Body of pancreas (tissue), 4 donors: ENCODE measurements at regions not wholly inside any gene's neighbourhood (a gene's known extent, or its start where the extent isn't known, plus 50 kb on each side); places are given as distances from the start of the nearest gene placed in this dataset.

ENCODE experiments used
- CTCF ChIP-seq, 7 experiments: fragments of 450-650 bp in 4 of 7; fragments of 200-600 bp in 3 of 7; sonication (generic) in 3 of 7; IDR thresholded peaks; one replicate each; pipeline ENCODE4 v1.5.1; 2016 to 2019; ENCODE audit warnings: antibody characterized with exemption in 7 of 7
- POLR2A ChIP-seq, 3 donors: fragments of 450-650 bp; IDR thresholded peaks; one replicate each; pipeline ENCODE4 v1.6.1; 2016; ENCODE audit warnings: antibody characterized with exemption in 3 of 3, mild to moderate bottlenecking in 2 of 3

DNA sequence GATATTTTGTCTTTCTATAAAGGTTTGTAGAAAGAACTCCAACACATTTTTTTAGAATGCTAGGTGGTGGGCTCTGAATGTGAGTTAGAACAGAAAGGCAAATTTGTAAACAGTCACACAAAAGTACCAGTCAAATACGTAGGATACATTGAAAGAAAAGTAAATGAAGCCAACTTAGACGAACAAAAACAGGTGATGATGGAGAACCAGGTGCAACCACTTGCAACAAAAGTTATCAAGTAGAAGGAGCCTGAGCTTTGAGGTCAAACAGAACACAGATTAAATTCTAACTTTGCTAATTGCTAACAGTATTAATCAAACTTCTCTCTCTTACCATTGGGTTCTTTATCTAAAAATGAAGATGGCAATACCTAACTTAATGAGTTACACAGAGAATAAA lies 62.7 kb upstream of the DAPP1 start:
- TF ChIP-seq CTCF (IDR thresholded peaks at IDR 0.05) (no peak), POLR2A (IDR thresholded peaks at IDR 0.05) (no peak)
